IMR-90 (cell line): ENCODE measurements at regions not wholly inside any gene's neighbourhood (a gene's known extent, or its start where the extent isn't known, plus 50 kb on each side); places are given as distances from the start of the nearest gene placed in this dataset.

Experiments used
- CHD1 ChIP-seq: IDR thresholded peaks from 2 replicates; pipeline ENCODE4 v1.6.1; 2012; ENCODE audit warnings: low read depth, low read length, improper control_type of control experiment
- MAFK ChIP-seq: IDR thresholded peaks from 2 replicates; pipeline ENCODE4 v1.6.1; 2012; ENCODE audit warnings: low read depth, low read length, improper control_type of control experiment
- POLR2A ChIP-seq: IDR thresholded peaks from 2 replicates; pipeline ENCODE4 v1.6.1; 2012; ENCODE audit warnings: mild to moderate bottlenecking, low read depth, low read length
- RAD21 ChIP-seq: IDR thresholded peaks from 2 replicates; pipeline ENCODE4 v1.6.1; 2012; ENCODE audit warnings: low read length, improper control_type of control experiment
- RCOR1 ChIP-seq: IDR thresholded peaks from 2 replicates; pipeline ENCODE4 v1.6.1; 2012; ENCODE audit warnings: mild to moderate bottlenecking, low read length, improper control_type of control experiment; ENCODE audit not compliant: insufficient replicate concordance
- TF ChIP-seq, protein P1 (sequence below): conservative IDR thresholded peaks from 2 replicates; pipeline ENCODE4 v1.5.1; 2012; ENCODE audit warnings: mild to moderate bottlenecking, low read depth, low read length, improper control_type of control experiment
- TF ChIP-seq, protein P2 (sequence below): fragments of 150-350 bp; IDR thresholded peaks from 2 replicates; pipeline ENCODE4 v1.6.1; 2017; ENCODE audit warnings: mild to moderate bottlenecking, antibody characterized with exemption, low read length, low read depth

DNA sequence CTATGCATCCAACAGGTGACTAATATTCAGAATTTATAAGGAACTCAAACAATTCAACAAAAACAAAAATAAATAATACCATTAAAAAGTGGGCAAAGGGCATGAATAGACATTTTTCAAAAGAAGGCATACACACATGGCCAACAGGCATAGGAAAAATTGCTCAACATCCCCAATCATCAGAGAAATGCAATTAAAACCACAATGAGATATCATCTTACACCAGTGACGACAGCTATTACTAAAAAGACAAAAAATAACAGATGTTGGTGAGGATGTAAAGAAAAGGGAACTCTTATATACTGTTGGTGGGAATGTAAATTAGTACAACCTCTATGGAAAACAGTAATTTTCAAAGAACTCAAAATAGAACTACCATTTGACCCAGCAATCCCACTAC is 250.4 kb upstream of the N4BP1 start:
- TF ChIP-seq, protein P1, sequence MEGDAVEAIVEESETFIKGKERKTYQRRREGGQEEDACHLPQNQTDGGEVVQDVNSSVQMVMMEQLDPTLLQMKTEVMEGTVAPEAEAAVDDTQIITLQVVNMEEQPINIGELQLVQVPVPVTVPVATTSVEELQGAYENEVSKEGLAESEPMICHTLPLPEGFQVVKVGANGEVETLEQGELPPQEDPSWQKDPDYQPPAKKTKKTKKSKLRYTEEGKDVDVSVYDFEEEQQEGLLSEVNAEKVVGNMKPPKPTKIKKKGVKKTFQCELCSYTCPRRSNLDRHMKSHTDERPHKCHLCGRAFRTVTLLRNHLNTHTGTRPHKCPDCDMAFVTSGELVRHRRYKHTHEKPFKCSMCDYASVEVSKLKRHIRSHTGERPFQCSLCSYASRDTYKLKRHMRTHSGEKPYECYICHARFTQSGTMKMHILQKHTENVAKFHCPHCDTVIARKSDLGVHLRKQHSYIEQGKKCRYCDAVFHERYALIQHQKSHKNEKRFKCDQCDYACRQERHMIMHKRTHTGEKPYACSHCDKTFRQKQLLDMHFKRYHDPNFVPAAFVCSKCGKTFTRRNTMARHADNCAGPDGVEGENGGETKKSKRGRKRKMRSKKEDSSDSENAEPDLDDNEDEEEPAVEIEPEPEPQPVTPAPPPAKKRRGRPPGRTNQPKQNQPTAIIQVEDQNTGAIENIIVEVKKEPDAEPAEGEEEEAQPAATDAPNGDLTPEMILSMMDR: no peak
- TF ChIP-seq, protein P2, sequence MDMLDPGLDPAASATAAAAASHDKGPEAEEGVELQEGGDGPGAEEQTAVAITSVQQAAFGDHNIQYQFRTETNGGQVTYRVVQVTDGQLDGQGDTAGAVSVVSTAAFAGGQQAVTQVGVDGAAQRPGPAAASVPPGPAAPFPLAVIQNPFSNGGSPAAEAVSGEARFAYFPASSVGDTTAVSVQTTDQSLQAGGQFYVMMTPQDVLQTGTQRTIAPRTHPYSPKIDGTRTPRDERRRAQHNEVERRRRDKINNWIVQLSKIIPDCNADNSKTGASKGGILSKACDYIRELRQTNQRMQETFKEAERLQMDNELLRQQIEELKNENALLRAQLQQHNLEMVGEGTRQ: no peak
- TF ChIP-seq RAD21 (no peak), RCOR1 (no peak), POLR2A (no peak), CHD1 (no peak), MAFK (no peak)
